Choroid plexus epithelial cell (primary cell): ENCODE measurements at regions not wholly inside any gene's neighbourhood (a gene's known extent, or its start where the extent isn't known, plus 50 kb on each side); places are given as distances from the start of the nearest gene placed in this dataset.

Experiments
- DNase-seq: peaks from one replicate; pipeline ENCODE4 v3.0.0-alpha.2; 2010; ENCODE audit warnings: low read depth
- H3K4me3 ChIP-seq: 2 replicates; pipeline ENCODE4 v1.5.1; 2011; ENCODE audit warnings: low read depth, mild to moderate bottlenecking, control low read depth, low read length, moderate library complexity
- TF ChIP-seq, protein P1 (sequence below): conservative IDR thresholded peaks from 2 replicates; pipeline ENCODE4 v1.5.1; 2011; ENCODE audit warnings: low read depth, mild to moderate bottlenecking, control low read depth, inconsistent platforms, low read length, moderate library complexity

DNA sequence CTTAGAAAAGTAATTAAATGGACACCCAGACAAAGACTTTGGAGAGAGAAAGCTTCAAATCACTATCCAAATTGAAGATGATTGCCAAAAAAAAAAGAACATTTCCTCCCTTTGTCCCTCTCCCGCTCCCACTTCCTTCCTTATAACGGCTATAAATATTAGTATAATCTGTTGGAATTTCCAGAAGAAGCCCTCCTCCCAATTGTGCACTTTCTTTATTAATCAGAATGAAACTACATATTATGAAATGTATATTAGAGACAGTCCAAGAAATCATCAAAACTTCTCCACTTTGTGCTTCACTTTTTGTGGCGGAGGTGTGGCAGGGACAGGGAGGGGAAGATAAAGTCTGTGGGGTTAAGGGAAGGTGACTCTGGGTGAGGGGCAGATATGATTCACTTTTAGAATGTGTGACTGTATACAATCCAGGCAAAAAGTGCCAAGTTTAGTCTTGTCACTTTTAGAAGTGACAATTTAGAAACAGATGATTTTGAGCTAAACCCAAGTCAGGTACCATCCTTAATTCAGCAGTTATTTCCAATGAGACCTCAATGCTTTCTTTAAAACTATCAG lies 195.0 kb upstream of the MARCKS start:
- no peak for DNase-seq
- no peak overlapping the region for H3K4me3 ChIP-seq
- TF ChIP-seq, protein P1, sequence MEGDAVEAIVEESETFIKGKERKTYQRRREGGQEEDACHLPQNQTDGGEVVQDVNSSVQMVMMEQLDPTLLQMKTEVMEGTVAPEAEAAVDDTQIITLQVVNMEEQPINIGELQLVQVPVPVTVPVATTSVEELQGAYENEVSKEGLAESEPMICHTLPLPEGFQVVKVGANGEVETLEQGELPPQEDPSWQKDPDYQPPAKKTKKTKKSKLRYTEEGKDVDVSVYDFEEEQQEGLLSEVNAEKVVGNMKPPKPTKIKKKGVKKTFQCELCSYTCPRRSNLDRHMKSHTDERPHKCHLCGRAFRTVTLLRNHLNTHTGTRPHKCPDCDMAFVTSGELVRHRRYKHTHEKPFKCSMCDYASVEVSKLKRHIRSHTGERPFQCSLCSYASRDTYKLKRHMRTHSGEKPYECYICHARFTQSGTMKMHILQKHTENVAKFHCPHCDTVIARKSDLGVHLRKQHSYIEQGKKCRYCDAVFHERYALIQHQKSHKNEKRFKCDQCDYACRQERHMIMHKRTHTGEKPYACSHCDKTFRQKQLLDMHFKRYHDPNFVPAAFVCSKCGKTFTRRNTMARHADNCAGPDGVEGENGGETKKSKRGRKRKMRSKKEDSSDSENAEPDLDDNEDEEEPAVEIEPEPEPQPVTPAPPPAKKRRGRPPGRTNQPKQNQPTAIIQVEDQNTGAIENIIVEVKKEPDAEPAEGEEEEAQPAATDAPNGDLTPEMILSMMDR: no peak

DNA sequence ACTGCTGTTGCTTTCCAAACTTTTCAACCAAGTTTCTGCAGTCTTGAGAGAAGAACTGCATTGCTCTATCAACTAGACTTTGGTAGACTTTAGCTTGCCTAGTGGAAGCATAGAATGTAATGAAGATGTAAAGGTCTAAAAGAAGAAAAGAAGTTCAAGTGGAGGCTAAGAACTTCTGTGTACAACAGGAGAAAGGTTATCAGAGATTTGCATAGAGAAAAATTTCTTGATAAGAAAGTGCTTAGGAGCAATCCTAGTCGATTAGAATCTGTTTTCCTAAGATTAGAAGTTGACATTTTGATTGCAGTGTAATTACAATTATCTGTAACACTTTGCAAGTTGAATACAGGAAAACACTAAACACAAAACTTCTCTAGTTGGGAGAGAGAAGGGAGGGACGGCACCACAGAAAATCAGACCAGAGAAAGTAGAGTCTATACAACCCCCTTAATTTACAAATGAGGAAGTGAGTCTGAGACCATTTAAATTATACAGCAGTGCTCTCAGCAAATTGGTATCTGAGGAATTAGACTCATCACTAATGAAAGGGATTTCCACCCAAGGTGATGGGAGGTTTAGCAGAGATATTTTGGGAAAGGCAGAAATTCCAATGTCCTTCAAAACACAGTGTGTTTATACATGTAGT lies 194.3 kb upstream of the MARCKS start:
- DNase-seq: no peak
- TF ChIP-seq, protein P1: no peak
- H3K4me3 ChIP-seq: no peak overlapping the region

DNA sequence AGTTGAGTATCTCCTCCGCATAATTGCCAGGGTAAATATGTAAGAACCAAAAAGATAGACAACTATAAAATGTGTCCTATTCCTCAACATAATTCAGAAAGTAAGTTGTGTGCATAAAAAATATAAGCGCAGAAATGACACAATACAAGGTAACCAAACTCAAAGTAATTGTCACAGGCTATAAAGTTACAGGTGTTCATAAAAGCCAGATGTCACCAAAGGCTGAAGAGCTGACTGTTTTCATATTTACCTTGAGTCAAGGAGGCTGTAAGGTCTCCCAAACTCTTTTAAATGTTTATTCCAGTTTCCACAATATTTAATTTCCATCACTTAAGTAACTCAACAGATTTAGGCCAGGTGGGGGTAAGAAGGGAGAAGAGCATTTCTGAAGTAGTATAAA lies 192.2 kb upstream of the MARCKS start:
- TF ChIP-seq, protein P1: no peak
- DNase-seq: no peak
- H3K4me3 ChIP-seq: no peak overlapping the region

DNA sequence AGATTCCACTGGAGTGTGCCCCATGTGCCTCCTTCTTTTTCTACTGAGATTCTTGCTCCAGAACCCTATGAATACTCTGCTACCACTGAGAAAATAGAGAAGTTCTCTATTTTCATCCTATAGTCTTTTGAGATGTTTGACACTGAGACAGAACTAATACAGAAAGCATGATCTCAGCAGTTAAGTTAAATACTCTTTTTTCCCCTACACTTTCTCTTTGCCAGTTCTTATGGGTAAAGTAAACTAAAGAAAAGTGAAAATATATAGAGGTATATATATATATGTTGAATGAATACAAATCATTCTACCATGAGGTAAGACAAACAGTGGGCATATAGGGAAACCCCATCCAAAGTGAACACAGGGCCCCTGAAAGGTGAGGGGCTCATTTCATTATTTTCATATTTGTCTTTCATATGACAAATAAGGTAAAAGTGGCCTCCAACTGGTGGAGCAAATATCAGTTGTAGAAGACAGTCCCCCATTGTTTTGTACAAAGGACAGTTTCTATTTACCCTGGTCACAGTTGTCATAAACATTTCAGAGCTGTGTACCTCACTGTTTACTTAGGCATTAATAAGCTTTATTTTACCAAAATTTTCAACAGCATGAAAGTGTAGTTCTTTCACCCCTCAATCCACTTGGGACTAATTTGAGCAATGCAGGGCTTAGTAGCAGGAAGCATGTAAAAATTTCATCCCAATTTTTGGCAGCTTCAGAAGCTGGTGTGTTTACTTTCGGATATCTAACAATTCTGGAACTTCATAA lies 188.3 kb upstream of the MARCKS start:
- TF ChIP-seq, protein P1: no peak
- H3K4me3 ChIP-seq: no peak overlapping the region
- no peak for DNase-seq

DNA sequence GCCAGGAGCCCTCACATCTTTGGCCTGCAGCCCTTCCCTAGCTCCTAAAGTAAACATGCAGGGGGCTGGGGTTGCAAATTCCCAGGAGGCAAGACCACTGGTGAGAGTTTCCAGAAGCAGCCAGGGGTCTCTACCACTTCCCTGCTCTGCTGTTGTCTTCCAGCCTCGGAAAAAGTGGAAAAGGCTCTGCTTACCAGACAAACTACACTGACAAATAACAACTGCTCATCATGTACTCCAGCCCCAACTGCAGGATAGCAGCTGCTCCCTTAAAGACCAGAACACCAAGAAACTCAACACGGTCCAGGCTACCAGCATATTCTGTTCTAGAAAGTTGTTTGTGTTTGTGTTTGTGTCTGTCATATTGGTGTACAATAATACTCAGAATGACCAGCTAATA lies 187.5 kb upstream of the MARCKS start:
- H3K4me3 ChIP-seq: no peak overlapping the region
- no peak for DNase-seq
- TF ChIP-seq, protein P1: no peak

DNA sequence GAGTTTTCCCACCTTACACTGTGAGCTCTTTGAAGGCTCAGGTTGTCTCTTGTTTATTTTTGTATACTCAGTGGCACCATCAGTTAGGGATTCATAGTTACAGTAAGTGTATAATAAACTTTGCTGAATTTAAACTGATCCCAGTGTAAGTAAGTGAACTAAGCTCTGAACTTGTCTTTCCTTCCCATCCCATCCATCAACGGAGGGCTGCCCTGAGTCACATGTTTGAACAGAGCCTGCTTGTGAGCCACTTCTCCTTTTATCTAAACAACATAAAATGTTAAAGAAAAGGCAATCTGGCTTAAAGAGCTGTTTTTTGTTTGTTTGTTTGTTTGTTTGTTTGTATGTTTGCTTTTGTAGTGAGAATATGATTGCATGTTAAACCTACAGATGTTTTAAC lies 185.7 kb upstream of the MARCKS start:
- TF ChIP-seq, protein P1: no peak
- no peak overlapping the region for H3K4me3 ChIP-seq
- no peak for DNase-seq
